ENCODE measurements at regions not wholly inside any gene's neighbourhood (a gene's known extent, or its start where the extent isn't known, plus 50 kb on each side); places are given as distances from the start of the nearest gene placed in this dataset.

GRCh38 chr4:62490635-62491034 lies 1290.5 kb downstream of the ADGRL3 start:
- intact Hi-C loops (cut with DNase I): no loop called here
- no peaks in the 10 kb centered on the region for H3K27me3 ChIP-seq
- 41 to 65% (median 43%) methylated on average over 1 of the region's 1 CpG for WGBS, 3 donors

DNA sequence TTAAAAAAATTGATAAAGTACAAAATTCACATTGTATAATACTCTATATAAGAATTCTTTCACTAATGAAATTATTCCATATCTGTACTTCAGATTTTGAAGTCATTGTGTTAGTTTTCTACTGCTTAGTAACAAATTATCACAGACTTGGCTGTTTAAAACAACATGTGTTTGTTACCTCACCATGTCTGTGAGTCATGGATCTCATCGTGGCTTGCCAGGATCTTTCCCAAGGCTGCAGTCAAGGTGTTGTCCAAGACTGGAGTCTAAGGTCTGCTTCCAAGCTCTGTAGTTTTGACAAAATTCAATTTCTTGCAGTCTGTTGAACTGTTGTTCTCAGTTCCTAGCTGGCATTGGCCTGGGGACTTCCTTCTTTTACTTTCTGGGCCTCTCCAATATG lies 1286.9 kb downstream of the ADGRL3 start:
- intact Hi-C loops (cut with DNase I): no loop called here
- WGBS, 3 donors: 34 to 58% (median 36%) methylated on average over 1 of the region's 1 CpG
- Histone ChIP-seq H3K9me3 (no peaks in the 10 kb centered on the region), H3K4me3 (no peak overlapping the region), H3K36me3 (no peaks in the 10 kb centered on the region), H3K4me1 (ENCODE audit: insufficient read depth) (no peaks in the 10 kb centered on the region), H3K27me3 (no peaks in the 10 kb centered on the region), H3K27ac (no peak overlapping the region)
- TF ChIP-seq EP300 (IDR thresholded peaks at IDR 0.05) (no peak), POLR2A (IDR thresholded peaks at IDR 0.05) (no peak)
- TF ChIP-seq, protein P1, sequence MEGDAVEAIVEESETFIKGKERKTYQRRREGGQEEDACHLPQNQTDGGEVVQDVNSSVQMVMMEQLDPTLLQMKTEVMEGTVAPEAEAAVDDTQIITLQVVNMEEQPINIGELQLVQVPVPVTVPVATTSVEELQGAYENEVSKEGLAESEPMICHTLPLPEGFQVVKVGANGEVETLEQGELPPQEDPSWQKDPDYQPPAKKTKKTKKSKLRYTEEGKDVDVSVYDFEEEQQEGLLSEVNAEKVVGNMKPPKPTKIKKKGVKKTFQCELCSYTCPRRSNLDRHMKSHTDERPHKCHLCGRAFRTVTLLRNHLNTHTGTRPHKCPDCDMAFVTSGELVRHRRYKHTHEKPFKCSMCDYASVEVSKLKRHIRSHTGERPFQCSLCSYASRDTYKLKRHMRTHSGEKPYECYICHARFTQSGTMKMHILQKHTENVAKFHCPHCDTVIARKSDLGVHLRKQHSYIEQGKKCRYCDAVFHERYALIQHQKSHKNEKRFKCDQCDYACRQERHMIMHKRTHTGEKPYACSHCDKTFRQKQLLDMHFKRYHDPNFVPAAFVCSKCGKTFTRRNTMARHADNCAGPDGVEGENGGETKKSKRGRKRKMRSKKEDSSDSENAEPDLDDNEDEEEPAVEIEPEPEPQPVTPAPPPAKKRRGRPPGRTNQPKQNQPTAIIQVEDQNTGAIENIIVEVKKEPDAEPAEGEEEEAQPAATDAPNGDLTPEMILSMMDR (IDR thresholded peaks at IDR 0.05): no peak
- DNase-seq: no peak

More at GRCh38 chr4:62490635-62491034, 1290.5 kb downstream of the ADGRL3 start:
- Histone ChIP-seq H3K27ac (no peak overlapping the region), H3K4me3 (no peak overlapping the region), H3K4me1 (ENCODE audit: insufficient read depth) (no peaks in the 10 kb centered on the region), H3K36me3 (no peaks in the 10 kb centered on the region), H3K9me3 (no peaks in the 10 kb centered on the region)
- no peak for DNase-seq
- TF ChIP-seq POLR2A (IDR thresholded peaks at IDR 0.05) (no peak), EP300 (IDR thresholded peaks at IDR 0.05) (no peak)
- TF ChIP-seq, protein P1 (IDR thresholded peaks at IDR 0.05): no peak

- no peaks in the 10 kb centered on the region for H3K36me3 ChIP-seq
- no peak overlapping the region for H3K27ac ChIP-seq
- DNase-seq: no peak
- H3K27me3 ChIP-seq: no peaks in the 10 kb centered on the region
- intact Hi-C loops (cut with DNase I): no loop called here
- H3K4me3 ChIP-seq: no peak overlapping the region
- 91 to 96% (median 95%) methylated on average over 3 of the region's 3 CpGs for whole genome bisulfite sequencing, 3 donors
- no peaks in the 10 kb centered on the region for H3K9me3 ChIP-seq
- no peaks in the 10 kb centered on the region for H3K4me1 ChIP-seq (ENCODE audit: insufficient read depth)
- no peak for TF ChIP-seq EP300 (IDR thresholded peaks at IDR 0.05)
- TF ChIP-seq, protein P1 (IDR thresholded peaks at IDR 0.05): no peak
These were observed 1284.2 kb downstream of the ADGRL3 start for GRCh38 chr4:62484357-62484756.

DNA sequence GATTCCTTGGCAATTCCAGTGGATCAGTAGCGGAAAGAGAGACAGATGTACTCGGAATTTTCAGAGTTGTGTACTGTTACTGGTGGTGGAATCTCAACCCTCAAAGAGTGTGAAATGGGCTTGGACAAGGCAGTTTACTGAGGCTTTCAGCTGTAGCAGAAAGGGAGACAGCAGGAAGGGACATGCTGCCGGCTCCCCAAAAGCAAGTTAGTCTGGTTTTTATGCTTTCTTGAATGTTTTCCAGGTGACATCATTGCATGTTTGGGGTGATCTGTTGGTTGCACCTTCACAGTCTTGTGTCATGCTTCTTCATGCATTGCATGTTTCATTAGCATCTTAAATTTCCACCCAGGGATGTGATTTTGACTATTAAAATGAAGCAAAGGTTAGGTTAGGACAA lies 1282.2 kb downstream of the ADGRL3 start:
- 83 to 87% (median 83%) methylated on average over 3 of the region's 3 CpGs for WGBS, 3 donors
- H3K4me1 ChIP-seq (ENCODE audit: insufficient read depth): no peaks in the 10 kb centered on the region
- no peaks in the 10 kb centered on the region for H3K36me3 ChIP-seq
- TF ChIP-seq POLR2A (IDR thresholded peaks at IDR 0.05) (no peak), EP300 (IDR thresholded peaks at IDR 0.05) (no peak)
- TF ChIP-seq, protein P1 (IDR thresholded peaks at IDR 0.05): no peak
- H3K9me3 ChIP-seq: no peaks in the 10 kb centered on the region
- no peaks in the 10 kb centered on the region for H3K27me3 ChIP-seq
- H3K27ac ChIP-seq: no peak overlapping the region
- DNase-seq: no peak
- intact Hi-C loops (cut with DNase I): no loop called here
- H3K4me3 ChIP-seq: no peak overlapping the region

DNA sequence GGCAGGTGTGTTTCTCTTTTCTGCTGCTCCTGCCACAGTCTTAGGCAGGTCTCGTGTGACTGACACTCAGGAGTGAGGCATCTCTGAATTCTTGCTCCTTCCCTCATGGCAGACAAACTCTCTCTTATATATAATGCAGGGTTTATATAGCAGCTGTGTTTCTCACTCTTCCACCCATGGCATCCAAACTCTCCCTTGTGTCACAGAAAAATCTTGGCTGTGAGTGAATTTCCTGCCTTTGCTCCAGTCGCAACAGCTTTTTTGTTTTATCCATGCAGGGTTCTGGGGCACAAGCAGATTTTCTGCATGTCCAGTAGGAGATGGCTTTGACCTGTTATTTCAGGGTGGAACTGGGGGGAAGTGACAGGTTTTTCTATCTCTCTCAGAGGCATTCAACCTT lies 1275.5 kb downstream of the ADGRL3 start:
- intact Hi-C loops (cut with DNase I): no loop called here
- 50 to 79% (median 58%) methylated on average over 2 of the region's 2 CpGs for WGBS, 3 donors
- Histone ChIP-seq H3K4me3 (no peak overlapping the region), H3K36me3 (no peaks in the 10 kb centered on the region), H3K27me3 (no peaks in the 10 kb centered on the region), H3K4me1 (ENCODE audit: insufficient read depth) (no peaks in the 10 kb centered on the region), H3K27ac (no peak overlapping the region), H3K9me3 (no peaks in the 10 kb centered on the region)
- no peak for DNase-seq
- TF ChIP-seq EP300 (IDR thresholded peaks at IDR 0.05): no peak
- TF ChIP-seq, protein P1 (IDR thresholded peaks at IDR 0.05): no peak
- no peak for TF ChIP-seq POLR2A (IDR thresholded peaks at IDR 0.05)

All from ovary (tissue), 7 donors.